OCI-LY1 (cell line): ENCODE measurements at regions not wholly inside any gene's neighbourhood (a gene's known extent, or its start where the extent isn't known, plus 50 kb on each side); places are given as distances from the start of the nearest gene placed in this dataset.

Experiments used
- H2AFZ ChIP-seq: fragments of 200-600 bp; sonication (generic), shearing (Covaris generic); 2 replicates; pipeline ENCODE4 v1.6.0; 2014; ENCODE audit warnings: antibody characterized with exemption, mild to moderate bottlenecking, low read length
- H3F3A ChIP-seq: fragments of 200-600 bp; sonication (generic), shearing (Covaris generic); 2 replicates; pipeline ENCODE4 v1.6.0; 2014; ENCODE audit warnings: mild to moderate bottlenecking, antibody characterized with exemption, low read length, moderate library complexity; ENCODE audit not compliant: insufficient read depth
- H3K27ac ChIP-seq: fragments of 200-600 bp; sonication (generic); 2 replicates; pipeline ENCODE4 v1.5.1; 2014; ENCODE audit warnings: low read length, mixed run types, mild to moderate bottlenecking, low read depth; ENCODE audit not compliant: poor library complexity, severe bottlenecking
- H3K27me3 ChIP-seq: fragments of 200-600 bp; sonication (generic); 2 replicates; pipeline ENCODE4 v1.6.0; 2014; ENCODE audit warnings: antibody characterized with exemption, mild to moderate bottlenecking, low read length, moderate library complexity; ENCODE audit not compliant: insufficient read depth
- H3K36me3 ChIP-seq: fragments of 200-600 bp; sonication (generic); 2 replicates; pipeline ENCODE4 v1.6.1; 2014; ENCODE audit warnings: mild to moderate bottlenecking, antibody characterized with exemption, low read length, moderate library complexity, mixed read lengths; ENCODE audit not compliant: insufficient read depth
- H3K4me1 ChIP-seq: fragments of 200-600 bp; sonication (generic); 2 replicates; pipeline ENCODE4 v1.5.1; 2014; ENCODE audit warnings: mild to moderate bottlenecking, low read length, moderate library complexity; ENCODE audit not compliant: insufficient read depth, severe bottlenecking
- H3K4me2 ChIP-seq: fragments of 200-600 bp; sonication (generic), shearing (Covaris generic); 2 replicates; pipeline ENCODE4 v1.6.1; 2014; ENCODE audit warnings: low read length
- H3K4me3 ChIP-seq: fragments of 200-600 bp; sonication (generic); 2 replicates; pipeline ENCODE4 v1.5.1; 2014; ENCODE audit warnings: low read length, low read depth, mild to moderate bottlenecking, mixed read lengths; ENCODE audit not compliant: poor library complexity, severe bottlenecking
- H3K79me2 ChIP-seq: fragments of 200-600 bp; shearing (Covaris generic); 2 replicates; pipeline ENCODE4 v1.6.1; 2016; ENCODE audit warnings: mixed run types, low read length, mixed read lengths; ENCODE audit not compliant: insufficient read depth
- H3K9ac ChIP-seq: fragments of 200-600 bp; sonication (generic), shearing (Covaris generic); 2 replicates; pipeline ENCODE4 v1.6.1; 2014; ENCODE audit warnings: mild to moderate bottlenecking, low read length, mixed read lengths
- H3K9me2 ChIP-seq: fragments of 200-600 bp; sonication (generic), shearing (Covaris generic); 2 replicates; pipeline ENCODE4 v1.6.1; 2014; ENCODE audit warnings: low read depth, mild to moderate bottlenecking, low read length, mixed read lengths
- H3K9me3 ChIP-seq: fragments of 200-600 bp; shearing (Covaris generic); 2 replicates; pipeline ENCODE4 v1.6.1; 2014; ENCODE audit warnings: low read length, mixed read lengths
- H4K20me1 ChIP-seq: fragments of 200-600 bp; sonication (generic), shearing (Covaris generic); 2 replicates; pipeline ENCODE4 v1.6.0; 2016; ENCODE audit warnings: mild to moderate bottlenecking, low read length; ENCODE audit not compliant: insufficient read depth
- EZH2 ChIP-seq: fragments of 200-600 bp; sonication (generic), shearing (Covaris generic); IDR thresholded peaks from 2 replicates; pipeline ENCODE4 v1.8.0; 2017; ENCODE audit warnings: borderline replicate concordance, mixed run types, mild to moderate bottlenecking, antibody characterized with exemption, low read length, moderate library complexity, mixed read lengths
- TF ChIP-seq, protein P1 (sequence below): fragments of 200-600 bp; sonication (generic), shearing (Covaris generic); IDR thresholded peaks from 2 replicates; pipeline ENCODE4 v1.5.1; 2017; ENCODE audit warnings: mild to moderate bottlenecking, antibody characterized with exemption, low read length, moderate library complexity, mixed read lengths

GRCh38 chr4:130576218-130576617, 1480.3 kb downstream of the C4orf33 start:
- H3K27ac ChIP-seq: no peak overlapping the region
- no peaks in the 10 kb centered on the region for H3K9me2 ChIP-seq
- no peak overlapping the region for H3K4me3 ChIP-seq
- H3F3A ChIP-seq: no peaks in the 10 kb centered on the region
- no peaks in the 10 kb centered on the region; the same call in 1 of the 2 replicates for H3K9me3 ChIP-seq
- no peak for TF ChIP-seq EZH2
- TF ChIP-seq, protein P1, sequence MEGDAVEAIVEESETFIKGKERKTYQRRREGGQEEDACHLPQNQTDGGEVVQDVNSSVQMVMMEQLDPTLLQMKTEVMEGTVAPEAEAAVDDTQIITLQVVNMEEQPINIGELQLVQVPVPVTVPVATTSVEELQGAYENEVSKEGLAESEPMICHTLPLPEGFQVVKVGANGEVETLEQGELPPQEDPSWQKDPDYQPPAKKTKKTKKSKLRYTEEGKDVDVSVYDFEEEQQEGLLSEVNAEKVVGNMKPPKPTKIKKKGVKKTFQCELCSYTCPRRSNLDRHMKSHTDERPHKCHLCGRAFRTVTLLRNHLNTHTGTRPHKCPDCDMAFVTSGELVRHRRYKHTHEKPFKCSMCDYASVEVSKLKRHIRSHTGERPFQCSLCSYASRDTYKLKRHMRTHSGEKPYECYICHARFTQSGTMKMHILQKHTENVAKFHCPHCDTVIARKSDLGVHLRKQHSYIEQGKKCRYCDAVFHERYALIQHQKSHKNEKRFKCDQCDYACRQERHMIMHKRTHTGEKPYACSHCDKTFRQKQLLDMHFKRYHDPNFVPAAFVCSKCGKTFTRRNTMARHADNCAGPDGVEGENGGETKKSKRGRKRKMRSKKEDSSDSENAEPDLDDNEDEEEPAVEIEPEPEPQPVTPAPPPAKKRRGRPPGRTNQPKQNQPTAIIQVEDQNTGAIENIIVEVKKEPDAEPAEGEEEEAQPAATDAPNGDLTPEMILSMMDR: no peak
- H3K4me1 ChIP-seq: peaks cover 19% of the 10 kb centered on the region
- H3K4me2 ChIP-seq: no peak overlapping the region
- no peaks in the 10 kb centered on the region for H3K27me3 ChIP-seq
- no peaks in the 10 kb centered on the region for H3K36me3 ChIP-seq
- H3K9ac ChIP-seq: no peak overlapping the region
- H3K79me2 ChIP-seq: no peaks in the 10 kb centered on the region
- H4K20me1 ChIP-seq: no peaks in the 10 kb centered on the region
- H2AFZ ChIP-seq: peak overlapping the region; percentile 84

DNA sequence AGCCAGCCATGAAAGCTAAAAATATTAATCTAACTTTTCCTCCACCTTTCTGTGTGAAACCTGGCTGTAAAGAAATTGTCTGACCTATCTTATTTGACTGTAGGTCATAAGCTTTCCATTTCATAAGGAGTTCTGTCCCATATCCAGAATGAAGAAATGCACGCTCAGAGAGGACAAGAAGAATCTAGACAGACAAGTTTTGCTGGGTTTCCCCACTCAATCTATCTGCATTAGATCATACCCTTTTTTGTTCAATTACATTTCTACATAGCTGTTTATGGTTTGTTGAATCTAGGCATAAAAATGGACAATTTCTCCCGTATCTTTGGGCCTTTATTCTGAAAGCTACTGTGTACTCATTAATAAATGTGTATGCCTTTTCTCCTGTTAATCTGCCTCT, 1495.1 kb downstream of the C4orf33 start:
- no peak overlapping the region for H3K4me2 ChIP-seq
- TF ChIP-seq, protein P1: no peak
- TF ChIP-seq EZH2: no peak
- no peaks in the 10 kb centered on the region for H3K36me3 ChIP-seq
- no peaks in the 10 kb centered on the region for H3K79me2 ChIP-seq
- H4K20me1 ChIP-seq: no peaks in the 10 kb centered on the region
- peaks cover 7% of the 10 kb centered on the region; the same call in 1 of the 2 replicates for H3K9me3 ChIP-seq
- H3K4me1 ChIP-seq: no peaks in the 10 kb centered on the region
- no peak overlapping the region for H2AFZ ChIP-seq
- no peak overlapping the region for H3K4me3 ChIP-seq
- no peaks in the 10 kb centered on the region for H3K27me3 ChIP-seq
- H3K27ac ChIP-seq: no peak overlapping the region
- H3K9ac ChIP-seq: no peak overlapping the region
- no peaks in the 10 kb centered on the region for H3K9me2 ChIP-seq
- H3F3A ChIP-seq: no peaks in the 10 kb centered on the region

DNA sequence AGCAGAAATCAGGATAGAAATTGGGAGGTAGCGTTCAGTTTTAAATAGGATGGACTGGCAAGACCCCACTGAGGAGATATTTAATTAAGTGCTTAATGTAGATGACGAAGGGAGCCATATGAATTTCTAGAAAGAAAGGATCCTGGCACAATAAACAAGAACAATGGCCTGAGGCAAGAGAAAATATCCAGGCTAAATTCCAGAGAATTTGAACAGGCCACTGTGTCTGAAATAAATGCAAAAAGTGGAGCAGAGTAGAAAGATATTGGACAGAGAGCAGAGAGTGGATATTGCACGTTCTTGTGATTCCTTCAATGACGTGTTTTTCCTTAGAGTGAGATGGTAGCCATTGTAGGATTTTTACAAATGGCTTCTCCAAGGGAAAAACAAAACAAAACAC, 1504.8 kb downstream of the C4orf33 start:
- Histone ChIP-seq H4K20me1 (no peaks in the 10 kb centered on the region), H3F3A (peaks cover 3% of the 10 kb centered on the region; the same call in 1 of the 2 replicates), H2AFZ (no peak overlapping the region), H3K27me3 (no peaks in the 10 kb centered on the region), H3K9me3 (no peaks in the 10 kb centered on the region), H3K4me2 (no peak overlapping the region), H3K79me2 (no peaks in the 10 kb centered on the region), H3K9me2 (no peaks in the 10 kb centered on the region), H3K4me1 (no peaks in the 10 kb centered on the region), H3K27ac (no peak overlapping the region), H3K4me3 (no peak overlapping the region), H3K9ac (no peak overlapping the region), H3K36me3 (no peaks in the 10 kb centered on the region)
- TF ChIP-seq, protein P1: no peak
- no peak for TF ChIP-seq EZH2
